Vagina (tissue), 2 donors: ENCODE measurements at regions not wholly inside any gene's neighbourhood (a gene's known extent, or its start where the extent isn't known, plus 50 kb on each side); places are given as distances from the start of the nearest gene placed in this dataset.

Experiments used
- POLR2A ChIP-seq, 2 donors: fragments of 450-650 bp; IDR thresholded peaks; one replicate each; pipeline ENCODE4 v1.6.1; 2017; ENCODE audit warnings: antibody characterized with exemption in 2 of 2, mild to moderate bottlenecking in 2 of 2, moderate library complexity in 2 of 2
- POLR2AphosphoS5 ChIP-seq, 2 donors: sonication (generic); formaldehyde crosslinking; IDR thresholded peaks; one replicate each; pipeline ENCODE4 v1.9.0; 2017; ENCODE audit warnings: antibody characterized with exemption in 2 of 2, mild to moderate bottlenecking in 2 of 2, low read depth in 1 of 2; ENCODE audit not compliant: insufficient read depth in 1 of 2

DNA sequence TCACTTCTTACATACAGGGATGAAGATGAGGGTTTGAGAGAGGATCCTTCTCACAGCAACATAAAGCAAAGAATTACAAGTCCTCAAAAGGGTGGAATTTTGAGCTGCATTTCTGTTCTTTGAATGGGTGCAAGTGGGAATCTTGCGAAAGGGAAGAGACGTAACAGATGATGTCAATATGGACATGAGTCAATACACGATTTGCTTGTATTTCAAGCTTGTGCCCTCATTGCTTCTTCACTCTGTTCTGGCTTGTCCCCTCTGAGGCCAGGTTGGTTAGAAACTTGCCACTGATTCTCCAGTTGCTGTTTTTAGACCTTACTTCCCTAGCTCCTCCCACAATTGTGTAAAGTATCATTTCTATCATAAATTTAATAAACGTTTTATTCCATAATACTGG lies 104.8 kb upstream of the CLINT1 start:
- no peak for TF ChIP-seq POLR2AphosphoS5 (IDR thresholded peaks at IDR 0.05; ENCODE audit: insufficient read depth in 1 of 2, low read depth in 1 of 2)
- no peak for TF ChIP-seq POLR2A (IDR thresholded peaks at IDR 0.05)
